SK-N-SH treated with all-trans-retinoic acid at 6 μM for 48 hours (cell line): ENCODE measurements at regions not wholly inside any gene's neighbourhood (a gene's known extent, or its start where the extent isn't known, plus 50 kb on each side); places are given as distances from the start of the nearest gene placed in this dataset.

Experiments used
- ARNTL ChIP-seq: fragments of 450-650 bp; formaldehyde crosslinking; IDR thresholded peaks from 2 replicates; pipeline ENCODE4 v1.5.0; 2020; ENCODE audit warnings: low read depth, mild to moderate bottlenecking, moderate library complexity, borderline replicate concordance
- ZC3H10 ChIP-seq: fragments of 250-450 bp; sonication (Bioruptor Pico); IDR thresholded peaks from 2 replicates; pipeline ENCODE4 v1.5.1; 2021; ENCODE audit warnings: mild to moderate bottlenecking, moderate library complexity

DNA sequence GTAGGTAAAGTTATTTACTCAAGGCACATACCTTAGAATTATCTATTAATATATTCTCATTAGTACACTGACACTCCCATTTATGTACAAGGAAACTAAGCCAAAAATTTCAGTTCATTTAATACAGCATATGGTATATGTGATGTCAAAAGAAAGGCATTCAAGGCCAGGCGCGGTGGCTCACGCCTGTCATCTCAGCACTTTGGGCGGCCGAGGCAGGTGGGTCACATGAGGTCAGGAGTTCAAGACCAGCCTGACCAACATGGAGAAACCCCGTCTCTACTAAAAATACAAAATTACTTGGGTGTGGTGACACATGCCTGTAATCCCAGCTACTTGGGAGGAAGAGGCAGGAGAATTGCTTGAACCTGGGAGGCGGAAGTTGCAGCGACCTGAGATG is 435.2 kb downstream of the GBE1 start:
- no peak for TF ChIP-seq ZC3H10 (CRISPR knock-in tag)
- TF ChIP-seq ARNTL (CRISPR knock-in tag), result no peak
